GM19025 (cell line): ENCODE measurements at regions not wholly inside any gene's neighbourhood (a gene's known extent, or its start where the extent isn't known, plus 50 kb on each side); places are given as distances from the start of the nearest gene placed in this dataset.

Experiments
- ATAC-seq: cut with Tn5 transposase; IDR thresholded peaks from one replicate; pipeline ENCODE4 v1.9.1; 2021; ENCODE audit warnings: mild to moderate bottlenecking, low read depth, moderate library complexity; ENCODE audit not compliant: unreplicated experiment

DNA sequence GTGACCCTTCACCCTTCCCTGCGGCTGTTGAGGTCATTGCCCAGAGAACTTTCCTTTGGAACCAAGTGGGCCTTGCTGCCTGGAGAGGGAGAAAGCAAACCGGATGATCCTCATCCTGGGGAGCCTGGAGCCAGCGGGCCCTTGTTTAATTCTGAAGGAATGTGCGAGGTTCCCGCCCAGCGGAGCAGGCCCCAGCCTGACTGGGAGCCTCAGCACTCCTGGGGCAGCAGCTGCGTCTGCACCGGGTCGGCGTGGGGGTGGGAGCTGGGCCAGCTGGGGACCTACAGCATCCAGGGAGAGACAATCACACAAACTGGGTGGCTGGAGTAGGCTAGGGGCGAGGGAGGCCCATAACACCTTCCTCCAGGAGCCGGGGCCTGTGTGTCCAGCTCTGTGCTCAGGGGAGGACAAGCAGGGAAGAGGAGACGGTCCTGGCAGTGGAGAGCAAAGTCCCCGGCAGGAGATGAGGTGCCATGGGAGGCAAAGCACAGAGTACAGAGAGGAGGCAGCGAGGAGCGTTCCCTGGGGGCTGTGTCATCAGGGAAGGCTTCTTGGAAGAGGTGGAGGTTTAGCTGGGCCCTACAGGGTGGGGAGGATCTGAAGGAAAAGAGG, 61.9 kb upstream of the HAAO start:
- ATAC-seq, result no peak

DNA sequence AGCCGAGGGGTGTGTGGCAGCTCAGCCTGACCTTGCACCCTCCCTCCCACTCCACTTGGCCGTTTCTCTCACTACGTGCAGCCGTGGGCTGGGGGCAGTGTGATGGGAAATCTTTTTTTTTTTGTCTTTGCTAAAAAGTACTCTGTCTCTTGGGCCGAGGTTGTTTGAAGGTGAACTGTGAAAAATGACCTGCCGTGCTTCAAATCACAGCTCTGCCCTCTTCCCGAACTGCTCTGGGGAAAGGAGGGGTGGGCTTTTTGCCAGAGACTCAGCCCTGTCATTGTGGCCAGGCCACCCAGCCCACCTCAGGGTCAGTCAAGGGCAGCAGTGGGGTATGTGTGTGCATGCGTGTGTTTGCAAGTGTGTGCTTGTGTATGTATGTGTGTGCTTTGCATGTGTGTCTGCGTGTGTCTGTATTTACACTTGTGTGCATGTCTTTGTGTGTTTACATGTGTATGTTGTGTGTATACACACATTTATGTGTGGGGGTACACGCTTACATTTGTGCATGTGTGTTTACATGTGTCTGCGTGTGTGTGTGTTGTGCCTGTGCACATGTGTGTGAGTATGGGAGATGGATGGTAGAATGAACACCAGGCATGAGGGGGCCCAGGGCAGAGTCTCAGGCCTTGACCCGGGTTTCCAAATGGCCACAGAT, 61.3 kb upstream of the HAAO start:
- no peak for ATAC-seq

DNA sequence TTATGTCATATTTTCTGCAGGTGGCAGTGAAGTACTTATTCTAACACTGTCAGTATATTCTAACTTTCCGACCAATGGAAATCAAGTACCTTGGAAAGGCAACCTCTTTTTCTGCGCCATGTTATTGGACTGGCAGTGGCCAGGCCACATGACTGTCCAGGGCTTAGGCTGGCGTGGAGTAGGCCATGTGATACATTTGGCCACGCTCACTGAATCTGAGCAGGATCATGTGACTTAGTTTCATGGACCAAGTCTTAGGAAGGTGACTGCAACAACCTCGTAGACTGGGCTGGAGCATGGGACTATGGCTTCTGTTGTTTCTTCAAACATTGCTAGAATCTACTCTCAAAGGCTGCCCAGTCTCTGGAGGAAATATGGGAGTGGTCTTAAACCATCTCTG, 60.4 kb upstream of the HAAO start:
- no peak for ATAC-seq

DNA sequence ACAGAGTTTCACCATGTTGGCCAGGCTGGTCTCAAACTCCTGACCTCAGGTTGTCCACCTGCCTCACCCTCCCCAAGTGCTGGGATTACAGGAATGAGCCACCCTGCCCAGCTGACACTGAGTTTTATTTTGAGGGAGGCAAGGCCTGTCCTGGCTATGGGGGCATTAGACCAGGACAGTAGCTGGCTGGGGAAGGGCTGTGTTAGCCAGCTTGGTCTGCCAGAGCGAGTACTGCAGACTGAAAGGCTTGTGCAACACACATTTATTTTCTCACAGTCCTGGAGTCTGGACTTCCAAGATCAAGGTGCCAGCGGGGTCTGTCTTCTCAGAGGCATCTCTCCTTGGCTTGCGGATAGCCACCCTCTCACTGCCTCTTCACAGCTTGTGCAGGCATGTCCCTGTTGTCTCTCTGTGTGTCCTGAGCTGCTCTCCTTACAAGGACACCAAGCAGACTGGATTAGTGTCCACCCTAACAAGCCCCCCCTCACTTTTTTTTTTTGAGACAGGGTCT, 59.4 kb upstream of the HAAO start:
- no peak for ATAC-seq

DNA sequence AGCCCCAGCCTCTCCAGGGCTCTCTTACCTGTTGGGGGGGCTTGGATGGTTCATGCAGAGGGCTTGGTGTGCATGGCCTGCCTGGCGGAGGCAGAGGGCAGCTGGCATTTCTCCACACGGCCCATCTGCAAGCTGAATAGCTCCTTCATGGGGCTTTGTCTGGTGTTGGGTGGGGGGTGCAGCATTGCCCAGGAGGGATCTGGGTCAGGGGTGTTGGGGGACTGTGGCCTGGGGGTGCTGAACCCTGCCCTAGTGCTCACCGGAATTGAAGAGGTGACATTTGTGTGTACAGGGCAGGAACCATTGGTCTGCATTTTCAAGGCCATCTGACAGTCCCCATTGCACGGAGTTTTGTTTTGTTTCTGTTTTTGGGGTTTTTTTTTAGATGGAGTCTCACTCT, 58.8 kb upstream of the HAAO start:
- no peak for ATAC-seq

DNA sequence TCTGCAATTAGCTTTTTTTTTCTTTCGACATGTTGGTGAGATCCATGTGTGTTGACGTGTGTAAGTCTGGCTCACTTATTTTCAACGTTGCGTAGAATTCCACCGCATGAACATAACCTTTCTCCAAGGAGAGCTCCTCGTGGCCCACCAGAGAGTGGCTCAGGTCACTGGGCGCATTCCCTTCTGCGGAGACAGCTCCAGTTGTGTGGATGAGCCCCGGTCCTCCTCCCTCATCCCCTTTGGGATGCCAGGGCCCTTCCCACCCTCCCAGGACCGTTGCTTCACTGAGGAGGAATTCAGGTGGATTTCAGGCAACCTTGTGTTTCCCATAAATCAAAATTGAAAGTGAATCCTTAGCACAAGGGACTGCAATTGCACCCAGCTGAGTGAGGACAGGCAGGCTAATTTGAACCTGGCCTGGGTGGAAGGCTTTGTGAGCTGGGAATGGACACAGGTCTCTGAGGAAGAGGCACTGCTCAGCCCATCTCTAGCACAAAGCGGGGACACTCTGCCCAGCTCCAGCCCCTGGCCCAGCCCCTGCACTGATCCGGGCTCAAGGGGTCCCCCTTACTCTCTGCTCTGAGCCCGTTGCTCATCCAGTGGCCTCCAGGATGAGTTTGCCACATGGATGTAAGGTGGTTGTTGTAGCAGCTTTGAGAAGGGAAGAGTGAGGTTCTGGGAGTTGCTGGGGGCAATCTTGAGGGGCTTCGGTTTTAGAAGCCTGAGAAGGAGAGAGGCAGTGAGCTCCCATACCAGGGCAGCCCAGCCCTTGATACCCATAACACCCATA, 57.8 kb upstream of the HAAO start:
- ATAC-seq, result no peak

DNA sequence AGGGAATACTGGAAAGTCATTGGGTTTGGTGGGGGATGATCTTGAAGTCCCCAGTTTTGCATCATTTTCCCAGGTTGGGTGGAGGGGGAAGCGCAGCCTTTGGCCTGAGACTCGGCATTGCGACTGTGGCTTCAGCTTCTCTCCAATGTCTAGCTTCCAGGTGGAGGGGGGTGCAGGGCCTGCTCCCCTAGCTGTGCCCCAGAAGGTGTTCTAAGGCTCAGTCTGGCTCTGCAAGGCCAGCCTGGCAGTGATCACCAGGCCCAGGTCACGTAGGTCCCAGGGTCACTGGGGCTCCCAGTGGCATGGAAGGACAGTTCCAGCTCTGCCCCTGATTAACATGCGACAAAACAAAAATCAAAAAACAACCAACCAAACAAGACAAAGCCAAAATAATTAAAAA, 56.9 kb upstream of the HAAO start:
- ATAC-seq, result no peak

DNA sequence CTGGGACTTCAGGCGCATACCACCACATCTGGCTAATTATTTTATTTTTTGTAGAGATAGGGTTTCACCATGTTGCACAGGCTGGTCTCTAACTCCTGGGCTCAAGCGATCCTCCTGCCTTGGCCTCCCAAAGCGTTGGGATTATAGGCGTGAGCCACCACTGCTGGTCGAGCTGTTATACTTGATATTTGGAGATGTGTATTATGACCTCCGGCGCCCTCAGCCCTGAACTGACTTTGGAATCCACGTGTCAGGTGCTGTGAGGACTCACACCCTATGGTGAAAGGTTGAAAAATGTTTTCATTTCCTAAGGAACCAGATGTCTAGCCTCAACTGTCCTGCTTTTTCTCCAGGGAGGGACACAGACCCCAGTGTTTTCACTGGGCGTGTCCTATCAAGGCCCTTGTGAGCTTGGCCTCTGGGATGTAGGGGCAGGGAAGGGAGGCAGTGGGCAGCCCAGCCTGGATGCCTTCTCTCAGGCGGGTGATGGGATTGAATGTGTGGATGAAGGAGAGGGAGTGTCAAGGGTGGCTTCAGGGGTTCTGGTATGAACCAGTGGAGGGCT, 56.4 kb upstream of the HAAO start:
- ATAC-seq, result no peak

DNA sequence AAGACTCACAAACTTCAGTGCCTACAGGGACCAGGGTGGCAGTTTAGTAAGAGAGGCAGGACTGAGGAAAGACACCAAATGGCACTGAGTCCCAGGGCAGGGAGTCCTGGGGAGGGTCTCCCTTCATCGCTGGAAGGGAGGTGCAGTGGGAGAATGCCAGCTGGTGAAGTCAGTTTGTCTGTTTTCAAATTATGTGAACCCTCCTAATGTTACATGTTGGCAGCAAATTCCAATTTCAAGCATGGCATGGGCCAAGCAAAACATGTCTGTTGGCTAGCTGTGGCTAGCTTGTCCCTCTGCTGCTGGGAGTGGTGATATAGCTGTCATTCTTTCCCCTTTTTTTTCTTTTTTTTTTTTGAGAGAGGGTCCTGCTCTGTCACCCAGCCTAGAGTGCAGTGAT, 55.9 kb upstream of the HAAO start:
- ATAC-seq, result no peak

DNA sequence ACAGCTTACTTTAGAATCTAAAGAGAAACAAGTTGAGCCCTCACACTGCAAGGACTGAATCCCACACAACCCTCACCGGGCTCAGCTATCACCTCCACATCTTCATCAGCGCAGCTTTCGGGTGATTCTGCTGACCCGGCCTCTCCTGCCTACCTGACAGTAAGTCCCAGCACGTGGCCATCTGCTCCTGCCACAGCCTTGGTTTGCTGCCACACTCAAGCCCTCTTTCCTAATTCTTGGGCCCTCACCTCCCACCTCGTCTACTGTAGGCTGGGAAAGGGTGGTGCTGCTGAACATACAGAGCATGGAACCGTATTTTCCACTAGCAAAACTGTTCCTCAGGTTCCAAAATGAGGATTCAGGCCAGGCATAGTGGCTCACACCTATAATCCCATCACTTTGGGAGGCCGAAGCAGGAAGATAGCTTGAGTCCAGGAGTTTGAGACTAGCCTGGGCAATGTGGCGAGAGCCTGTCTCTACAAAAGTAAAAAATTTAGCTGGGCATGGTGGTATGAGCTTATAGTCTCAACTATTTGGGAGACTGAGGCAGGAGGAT, 55.3 kb upstream of the HAAO start:
- ATAC-seq, result no peak

DNA sequence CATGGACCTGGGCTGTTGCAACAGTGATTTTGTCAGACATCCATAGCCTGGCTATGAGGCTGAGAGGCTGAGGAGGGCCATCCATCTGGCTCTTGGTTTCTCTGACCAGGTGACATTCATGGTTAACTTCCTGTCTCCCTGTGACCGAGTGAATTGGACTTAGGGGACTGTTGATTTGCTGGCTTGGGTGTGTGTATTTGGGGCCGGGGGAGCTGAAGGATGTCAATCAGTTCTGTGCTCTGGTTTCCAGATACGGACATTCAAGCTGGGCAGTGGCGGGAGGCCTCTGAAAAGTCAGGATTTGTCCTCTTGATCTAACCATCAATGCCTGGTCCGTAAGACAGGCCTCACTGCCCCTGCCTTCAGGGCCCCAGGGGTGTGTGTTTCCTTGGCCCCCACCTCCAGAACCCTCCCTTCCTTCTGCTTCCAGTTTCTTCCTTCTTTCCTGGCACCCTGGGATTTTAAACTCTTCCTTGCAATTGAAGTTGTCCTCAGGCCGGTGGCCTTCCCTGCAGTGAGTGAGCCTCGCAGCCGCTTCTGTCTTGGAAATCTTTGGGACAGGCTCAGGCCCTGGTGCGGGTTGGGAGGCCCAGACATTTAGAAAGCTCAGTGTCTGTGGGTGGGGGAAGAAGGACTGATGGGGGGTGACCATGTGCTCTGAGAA, 54.7 kb upstream of the HAAO start:
- no peak for ATAC-seq

DNA sequence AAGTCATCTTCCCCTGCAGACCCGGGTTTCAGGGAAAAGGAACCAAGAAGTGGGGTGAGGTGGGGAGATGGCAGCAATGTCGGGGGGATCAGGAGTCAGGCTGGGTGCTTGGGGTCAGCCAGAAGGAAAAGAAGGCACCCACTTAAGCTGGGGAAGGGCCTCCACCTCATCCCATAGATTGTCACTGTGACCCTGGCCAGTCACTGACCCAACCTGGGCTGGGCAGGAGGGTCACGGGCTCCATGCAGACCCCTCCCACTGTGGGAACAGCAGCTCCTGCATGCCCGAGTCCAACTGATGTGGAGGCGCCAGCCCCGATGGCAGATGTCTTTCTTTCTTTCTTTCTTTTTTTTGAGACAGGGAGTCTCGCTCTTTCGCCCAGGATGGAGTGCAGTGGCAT, 53.6 kb upstream of the HAAO start:
- no peak for ATAC-seq

DNA sequence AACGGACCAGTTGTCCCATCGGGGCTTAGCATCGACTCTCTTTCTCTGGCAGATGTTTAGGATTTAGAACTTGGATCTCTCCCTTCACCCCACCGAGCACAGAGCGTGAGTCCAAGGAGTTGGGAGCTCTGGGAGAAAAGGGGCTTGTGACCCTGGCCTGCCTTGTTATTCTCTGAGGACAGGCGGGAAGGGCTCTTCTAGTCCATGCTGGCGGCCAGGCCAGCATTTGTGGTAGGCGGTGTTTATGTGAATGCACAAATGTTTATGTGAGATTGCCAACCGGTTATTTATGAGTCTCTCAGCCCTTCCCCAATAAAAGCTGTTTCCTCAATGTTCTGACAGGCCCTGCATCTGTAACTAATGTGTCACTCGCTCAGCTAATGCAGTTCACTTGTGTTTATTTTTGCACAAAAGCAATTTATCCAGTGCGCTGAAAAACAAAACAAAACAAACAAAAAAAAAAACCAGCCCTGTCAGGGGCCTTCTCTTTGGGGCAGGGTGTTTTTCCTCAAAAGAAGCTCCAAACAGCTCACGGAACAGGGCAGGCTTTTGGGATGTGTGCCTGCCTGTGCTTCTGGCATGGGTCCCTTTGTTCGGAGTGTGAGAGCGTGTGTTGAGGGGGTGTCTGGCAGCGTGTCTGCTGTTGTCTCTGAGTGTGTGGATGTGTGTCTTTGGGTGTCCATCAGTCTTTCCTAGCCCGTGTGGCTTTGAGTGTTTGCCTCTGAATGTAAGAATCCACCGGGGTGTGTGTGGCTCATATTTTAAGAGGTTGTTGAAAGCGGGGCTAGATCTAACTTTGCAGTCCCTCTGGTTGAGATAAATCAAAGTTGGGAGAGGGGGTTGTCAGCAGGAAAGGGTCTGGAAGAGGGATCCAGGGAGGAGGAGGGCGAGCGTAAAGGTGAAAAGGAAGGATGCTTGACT, 52.8 kb upstream of the HAAO start:
- ATAC-seq, result no peak

DNA sequence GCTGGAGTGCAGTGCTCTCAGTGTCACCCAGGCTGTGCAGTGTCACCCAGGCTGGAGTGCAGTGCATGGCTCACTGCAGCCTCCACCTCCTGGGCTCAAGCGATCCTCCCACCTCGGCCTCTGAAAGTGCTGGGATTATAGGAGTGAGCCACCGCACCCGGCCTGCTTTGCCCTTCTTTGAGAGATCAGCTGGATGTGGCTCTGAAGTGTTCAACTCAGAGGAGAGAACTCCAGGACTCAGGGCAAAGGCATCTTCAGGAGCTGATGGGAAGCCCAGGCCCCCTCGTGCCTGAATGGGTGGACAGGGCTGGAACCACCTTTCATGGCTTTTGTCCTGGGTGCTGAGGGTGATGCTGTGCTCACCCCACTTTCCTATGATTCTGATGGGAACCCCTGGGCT, 52.0 kb upstream of the HAAO start:
- ATAC-seq, result no peak

DNA sequence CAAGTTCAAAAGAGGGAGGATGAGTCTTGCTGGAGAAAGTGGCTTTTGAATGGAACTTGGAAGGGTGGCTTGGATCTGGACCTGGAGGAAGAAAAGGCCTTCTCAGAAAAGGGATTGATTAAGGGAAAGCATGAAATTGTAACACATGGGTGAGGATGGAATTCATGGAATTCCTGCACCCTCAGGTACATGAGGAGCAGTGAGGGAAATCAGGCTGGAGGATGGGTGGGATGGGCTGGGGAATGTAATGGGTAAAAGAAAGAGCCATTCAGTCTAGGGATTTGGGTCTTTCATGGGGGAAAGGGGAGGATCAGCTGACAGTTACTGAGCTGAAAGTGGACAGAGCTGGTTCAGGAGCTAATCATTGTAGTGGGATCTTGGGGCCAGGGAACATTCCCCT, 51.2 kb upstream of the HAAO start:
- no peak for ATAC-seq

DNA sequence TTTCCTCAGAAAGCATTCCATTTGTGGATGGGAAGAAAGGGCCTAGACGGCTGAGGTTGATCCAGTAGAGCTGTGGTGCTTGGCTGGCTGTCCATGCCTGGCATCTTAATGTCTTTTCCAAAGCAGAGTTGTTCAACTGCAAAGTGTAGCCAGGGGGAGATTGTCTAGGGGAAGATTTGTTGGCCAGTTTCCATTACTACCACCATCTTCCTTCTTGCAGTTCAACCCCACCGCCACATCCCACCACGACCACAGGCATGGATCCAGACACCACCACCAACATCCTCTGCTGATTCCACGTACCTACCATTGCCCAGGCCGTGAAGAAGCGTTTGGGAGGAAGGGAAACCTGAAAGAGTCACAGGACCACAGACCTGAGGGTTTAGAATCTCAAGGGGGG, 50.7 kb upstream of the HAAO start:
- no peak for ATAC-seq

DNA sequence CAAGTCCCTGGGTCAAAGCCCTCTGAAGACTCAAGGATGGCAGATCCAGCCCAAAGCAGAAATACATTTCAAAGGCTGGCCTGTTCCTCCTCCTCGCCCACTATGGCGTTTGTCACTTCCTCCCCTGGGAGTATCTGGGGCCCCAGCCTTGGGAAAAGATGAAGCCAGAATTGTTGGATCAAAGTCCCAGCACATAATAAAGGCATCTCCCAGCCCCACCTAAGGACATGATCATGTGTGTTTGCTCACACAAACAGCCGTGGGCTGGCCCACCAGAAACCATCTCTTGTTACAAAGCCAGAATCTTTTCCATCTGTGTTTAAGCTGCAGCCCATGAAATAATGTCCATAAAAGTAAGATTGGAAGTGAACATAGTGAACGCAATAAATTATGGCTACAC, 50.1 kb upstream of the HAAO start:
- ATAC-seq, result no peak
